ENCODE measurements at regions not wholly inside any gene's neighbourhood (a gene's known extent, or its start where the extent isn't known, plus 50 kb on each side); places are given as distances from the start of the nearest gene placed in this dataset.

GRCh38 chr14:55754871-55755270 is 174.9 kb downstream of the KTN1 start:
- TF ChIP-seq, protein P1, sequence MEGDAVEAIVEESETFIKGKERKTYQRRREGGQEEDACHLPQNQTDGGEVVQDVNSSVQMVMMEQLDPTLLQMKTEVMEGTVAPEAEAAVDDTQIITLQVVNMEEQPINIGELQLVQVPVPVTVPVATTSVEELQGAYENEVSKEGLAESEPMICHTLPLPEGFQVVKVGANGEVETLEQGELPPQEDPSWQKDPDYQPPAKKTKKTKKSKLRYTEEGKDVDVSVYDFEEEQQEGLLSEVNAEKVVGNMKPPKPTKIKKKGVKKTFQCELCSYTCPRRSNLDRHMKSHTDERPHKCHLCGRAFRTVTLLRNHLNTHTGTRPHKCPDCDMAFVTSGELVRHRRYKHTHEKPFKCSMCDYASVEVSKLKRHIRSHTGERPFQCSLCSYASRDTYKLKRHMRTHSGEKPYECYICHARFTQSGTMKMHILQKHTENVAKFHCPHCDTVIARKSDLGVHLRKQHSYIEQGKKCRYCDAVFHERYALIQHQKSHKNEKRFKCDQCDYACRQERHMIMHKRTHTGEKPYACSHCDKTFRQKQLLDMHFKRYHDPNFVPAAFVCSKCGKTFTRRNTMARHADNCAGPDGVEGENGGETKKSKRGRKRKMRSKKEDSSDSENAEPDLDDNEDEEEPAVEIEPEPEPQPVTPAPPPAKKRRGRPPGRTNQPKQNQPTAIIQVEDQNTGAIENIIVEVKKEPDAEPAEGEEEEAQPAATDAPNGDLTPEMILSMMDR (IDR thresholded peaks at IDR 0.05; ENCODE audit: low read depth, low read length), result no peak
- H3K4me3 ChIP-seq (replicated peaks in 1 of 2; ENCODE audit: low read depth in 2 of 2, low read length in 2 of 2), result no peak overlapping the region
- no peak for DNase-seq (ENCODE audit: low read depth in 2 of 2)

DNA sequence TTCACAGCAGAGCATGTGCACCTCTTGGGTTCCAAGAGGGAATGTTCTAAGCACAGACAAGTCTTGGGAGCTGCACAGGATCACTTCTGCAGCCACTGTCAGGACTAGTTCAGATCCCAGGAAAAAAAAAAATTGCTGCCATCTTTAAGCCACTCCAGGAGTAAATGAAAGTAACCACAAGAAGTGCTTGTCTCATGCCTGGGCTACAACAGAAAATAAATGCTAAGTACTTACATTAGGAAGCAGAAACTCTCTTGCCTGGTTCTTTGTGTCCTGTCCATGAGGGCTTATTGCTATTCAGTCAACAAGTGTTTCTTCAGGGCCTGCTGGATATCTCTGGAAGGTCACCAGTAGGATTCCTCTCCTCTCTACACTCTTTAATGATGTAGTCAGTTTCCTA is 176.1 kb downstream of the KTN1 start:
- H3K4me3 ChIP-seq (replicated peaks in 1 of 2; ENCODE audit: low read depth in 2 of 2, low read length in 2 of 2), result no peak overlapping the region
- no peak for DNase-seq (ENCODE audit: low read depth in 2 of 2)
- TF ChIP-seq, protein P1 (IDR thresholded peaks at IDR 0.05; ENCODE audit: low read depth, low read length), result no peak

DNA sequence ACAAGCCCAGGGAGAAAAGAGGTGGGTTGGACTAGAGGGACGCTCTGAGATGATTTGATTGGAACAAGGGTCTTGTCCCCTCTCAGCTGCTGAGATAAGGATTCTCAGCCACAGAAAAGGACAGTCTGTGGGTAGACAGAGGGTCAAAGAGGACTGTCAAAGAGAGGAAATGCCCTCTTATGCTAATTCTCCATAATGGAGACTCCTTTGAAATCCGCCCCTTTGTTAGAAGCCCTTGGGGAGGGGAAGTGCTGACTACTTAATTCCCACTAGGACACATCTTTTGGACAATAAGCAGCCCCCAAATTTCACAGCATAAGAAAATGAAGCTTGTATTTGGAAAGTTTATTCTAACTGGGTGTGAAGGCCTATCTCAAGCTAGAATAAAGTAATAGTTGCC is 176.6 kb downstream of the KTN1 start:
- H3K4me3 ChIP-seq (replicated peaks in 1 of 2; ENCODE audit: low read depth in 2 of 2, low read length in 2 of 2), result no peak overlapping the region
- DNase-seq (ENCODE audit: low read depth in 2 of 2), result no peak
- TF ChIP-seq, protein P1 (IDR thresholded peaks at IDR 0.05; ENCODE audit: low read depth, low read length), result no peak

DNA sequence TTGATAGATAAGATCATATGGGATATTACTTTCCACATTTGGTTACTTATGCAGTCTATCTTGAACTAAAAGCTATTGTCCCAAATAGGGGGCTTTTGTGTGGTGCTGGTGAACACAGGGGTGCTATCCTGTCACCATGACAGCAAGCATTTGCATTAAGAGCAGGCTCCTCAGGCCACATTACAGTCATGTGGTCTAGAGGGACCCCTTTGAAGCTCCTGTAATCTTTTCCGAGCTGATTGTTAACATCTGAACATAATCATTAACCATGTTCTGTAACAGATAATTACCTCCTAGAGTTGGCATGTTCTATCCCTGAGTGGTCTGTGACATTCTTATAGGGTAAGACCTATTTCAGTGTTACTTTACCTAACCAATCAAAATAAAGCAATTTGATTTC is 178.8 kb downstream of the KTN1 start:
- no peak for DNase-seq (ENCODE audit: low read depth in 2 of 2)
- H3K4me3 ChIP-seq (replicated peaks in 1 of 2; ENCODE audit: low read depth in 2 of 2, low read length in 2 of 2), result no peak overlapping the region
- TF ChIP-seq, protein P1 (IDR thresholded peaks at IDR 0.05; ENCODE audit: low read depth, low read length), result no peak

- H3K4me3 ChIP-seq (replicated peaks in 1 of 2; ENCODE audit: low read depth in 2 of 2, low read length in 2 of 2), result no peak overlapping the region
- TF ChIP-seq, protein P1 (IDR thresholded peaks at IDR 0.05; ENCODE audit: low read depth, low read length), result no peak
- DNase-seq (ENCODE audit: low read depth in 2 of 2), result no peak
Measured at GRCh38 chr14:55760789-55761566, 181.0 kb downstream of the KTN1 start.

DNA sequence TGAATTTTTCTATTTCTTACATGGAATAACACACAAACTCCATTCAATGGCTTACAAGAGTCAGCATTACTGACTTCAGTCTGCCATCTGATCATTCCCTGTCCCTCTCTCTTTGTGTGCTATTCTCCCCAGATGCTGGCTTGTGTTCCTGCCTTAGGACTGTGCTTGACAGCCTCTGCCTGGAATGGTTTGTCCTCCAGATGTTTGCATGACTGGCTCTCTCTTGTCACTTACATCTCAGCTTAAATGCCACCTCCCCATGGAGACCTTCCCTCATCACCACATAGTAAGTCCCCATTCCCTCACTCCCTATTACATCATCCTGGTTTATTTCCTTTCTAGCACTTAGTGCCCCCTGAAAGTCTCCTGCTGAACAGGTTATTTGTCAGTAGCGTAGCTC is 181.6 kb downstream of the KTN1 start:
- TF ChIP-seq, protein P1 (IDR thresholded peaks at IDR 0.05; ENCODE audit: low read depth, low read length), result no peak
- H3K4me3 ChIP-seq (replicated peaks in 1 of 2; ENCODE audit: low read depth in 2 of 2, low read length in 2 of 2), result no peak overlapping the region
- DNase-seq (ENCODE audit: low read depth in 2 of 2), result no peak

Measured in cardiac fibroblast (primary cell).